ENCODE measurements at regions not wholly inside any gene's neighbourhood (a gene's known extent, or its start where the extent isn't known, plus 50 kb on each side); places are given as distances from the start of the nearest gene placed in this dataset.

- no peak for ATAC-seq
- TF ChIP-seq ZNF565 (CRISPR knock-in tag; conservative IDR thresholded peaks at IDR 0.05; ENCODE audit: low read depth) (no peak), GLIS3 (CRISPR knock-in tag; IDR thresholded peaks at IDR 0.05) (no peak), POU6F1 (CRISPR knock-in tag; IDR thresholded peaks at IDR 0.05; ENCODE audit: borderline replicate concordance, low read depth) (no peak), SNAI2 (CRISPR knock-in tag; IDR thresholded peaks at IDR 0.05) (no peak), BACH2 (CRISPR knock-in tag; IDR thresholded peaks at IDR 0.05; ENCODE audit: borderline replicate concordance) (no peak), TCF4 (CRISPR knock-in tag; IDR thresholded peaks at IDR 0.05; ENCODE audit: borderline replicate concordance) (no peak), CSDC2 (CRISPR knock-in tag; IDR thresholded peaks at IDR 0.05) (no peak), ZNF8 (CRISPR knock-in tag; IDR thresholded peaks at IDR 0.05) (no peak), ZFP30 (CRISPR knock-in tag; IDR thresholded peaks at IDR 0.05) (no peak), PATZ1 (CRISPR knock-in tag; IDR thresholded peaks at IDR 0.05; ENCODE audit: borderline replicate concordance) (no peak), ZC3H10 (CRISPR knock-in tag; IDR thresholded peaks at IDR 0.05) (no peak), CREB5 (CRISPR knock-in tag; IDR thresholded peaks at IDR 0.05; ENCODE audit: low read depth) (no peak), ZNF70 (CRISPR knock-in tag; IDR thresholded peaks at IDR 0.05) (no peak), ARNTL (CRISPR knock-in tag; IDR thresholded peaks at IDR 0.05; ENCODE audit: borderline replicate concordance, low read depth) (no peak), ISL1 (CRISPR knock-in tag; IDR thresholded peaks at IDR 0.05) (no peak), ESRRG (CRISPR knock-in tag; IDR thresholded peaks at IDR 0.05) (no peak), RARB (CRISPR knock-in tag; IDR thresholded peaks at IDR 0.05) (no peak), PPARA (CRISPR knock-in tag; IDR thresholded peaks at IDR 0.05; ENCODE audit: borderline replicate concordance) (no peak)
These were observed 105.2 kb downstream of the ZNF608 start for GRCh38 chr5:124641154-124641792.

- ATAC-seq = no peak
- TF ChIP-seq PATZ1 (CRISPR knock-in tag; IDR thresholded peaks at IDR 0.05; ENCODE audit: borderline replicate concordance) (no peak), ARNTL (CRISPR knock-in tag; IDR thresholded peaks at IDR 0.05; ENCODE audit: borderline replicate concordance, low read depth) (no peak), OSR1 (CRISPR knock-in tag; IDR thresholded peaks at IDR 0.05) (no peak), POU6F1 (CRISPR knock-in tag; IDR thresholded peaks at IDR 0.05; ENCODE audit: borderline replicate concordance, low read depth) (no peak), TOX (CRISPR knock-in tag; IDR thresholded peaks at IDR 0.05; ENCODE audit: borderline replicate concordance) (no peak)
These were observed 107.3 kb downstream of the ZNF608 start for GRCh38 chr5:124639095-124639665.

- TF ChIP-seq ESRRG (CRISPR knock-in tag; IDR thresholded peaks at IDR 0.05) = no peak
- TF ChIP-seq ZFP30 (CRISPR knock-in tag; IDR thresholded peaks at IDR 0.05) = no peak
- no peak for TF ChIP-seq TOX (CRISPR knock-in tag; IDR thresholded peaks at IDR 0.05; ENCODE audit: borderline replicate concordance)
- TF ChIP-seq BACH2 (CRISPR knock-in tag; IDR thresholded peaks at IDR 0.05; ENCODE audit: borderline replicate concordance) = no peak
- TF ChIP-seq CSDC2 (CRISPR knock-in tag; IDR thresholded peaks at IDR 0.05) = no peak
- TF ChIP-seq ZNF565 (CRISPR knock-in tag; conservative IDR thresholded peaks at IDR 0.05; ENCODE audit: low read depth) = no peak
- TF ChIP-seq CSRNP3 (CRISPR knock-in tag; IDR thresholded peaks at IDR 0.05) = no peak
- TF ChIP-seq CREB5 (CRISPR knock-in tag; IDR thresholded peaks at IDR 0.05; ENCODE audit: low read depth) = no peak
- no peak for TF ChIP-seq ZNF70 (CRISPR knock-in tag; IDR thresholded peaks at IDR 0.05)
- TF ChIP-seq ISL1 (CRISPR knock-in tag; IDR thresholded peaks at IDR 0.05) = no peak
- no peak for TF ChIP-seq POU6F1 (CRISPR knock-in tag; IDR thresholded peaks at IDR 0.05; ENCODE audit: borderline replicate concordance, low read depth)
- TF ChIP-seq GLIS3 (CRISPR knock-in tag; IDR thresholded peaks at IDR 0.05) = no peak
- no peak for TF ChIP-seq RARB (CRISPR knock-in tag; IDR thresholded peaks at IDR 0.05)
- no peak for ATAC-seq
These were observed 109.4 kb downstream of the ZNF608 start for GRCh38 chr5:124637011-124637410.
